ENCODE measurements at regions not wholly inside any gene's neighbourhood (a gene's known extent, or its start where the extent isn't known, plus 50 kb on each side); places are given as distances from the start of the nearest gene placed in this dataset.

DNA sequence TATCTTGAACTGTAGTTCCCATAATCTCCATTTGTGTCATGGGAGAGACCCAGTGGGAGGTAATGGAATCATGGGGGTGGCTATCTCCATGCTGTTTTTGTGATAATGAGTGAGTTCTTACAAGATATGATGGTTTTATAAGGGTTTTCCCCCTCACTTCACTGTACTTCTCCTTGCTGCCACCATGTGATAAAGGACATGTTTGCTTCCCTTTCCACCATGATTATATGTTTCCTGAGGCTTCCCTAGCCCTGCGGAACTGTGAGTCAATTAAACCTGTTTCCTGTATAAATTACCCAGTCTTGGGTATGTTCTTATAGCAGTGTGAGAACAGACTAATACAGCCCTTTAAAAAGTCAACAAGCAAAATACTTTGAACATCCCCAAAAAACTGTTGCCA is 427.7 kb downstream of the HTR7 start:
- no peak for TF ChIP-seq POLR2AphosphoS5 (IDR thresholded peaks at IDR 0.05)
- TF ChIP-seq, protein P1, sequence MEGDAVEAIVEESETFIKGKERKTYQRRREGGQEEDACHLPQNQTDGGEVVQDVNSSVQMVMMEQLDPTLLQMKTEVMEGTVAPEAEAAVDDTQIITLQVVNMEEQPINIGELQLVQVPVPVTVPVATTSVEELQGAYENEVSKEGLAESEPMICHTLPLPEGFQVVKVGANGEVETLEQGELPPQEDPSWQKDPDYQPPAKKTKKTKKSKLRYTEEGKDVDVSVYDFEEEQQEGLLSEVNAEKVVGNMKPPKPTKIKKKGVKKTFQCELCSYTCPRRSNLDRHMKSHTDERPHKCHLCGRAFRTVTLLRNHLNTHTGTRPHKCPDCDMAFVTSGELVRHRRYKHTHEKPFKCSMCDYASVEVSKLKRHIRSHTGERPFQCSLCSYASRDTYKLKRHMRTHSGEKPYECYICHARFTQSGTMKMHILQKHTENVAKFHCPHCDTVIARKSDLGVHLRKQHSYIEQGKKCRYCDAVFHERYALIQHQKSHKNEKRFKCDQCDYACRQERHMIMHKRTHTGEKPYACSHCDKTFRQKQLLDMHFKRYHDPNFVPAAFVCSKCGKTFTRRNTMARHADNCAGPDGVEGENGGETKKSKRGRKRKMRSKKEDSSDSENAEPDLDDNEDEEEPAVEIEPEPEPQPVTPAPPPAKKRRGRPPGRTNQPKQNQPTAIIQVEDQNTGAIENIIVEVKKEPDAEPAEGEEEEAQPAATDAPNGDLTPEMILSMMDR (IDR thresholded peaks at IDR 0.05): no peak
